SU-DHL-6 (cell line): ENCODE measurements at regions not wholly inside any gene's neighbourhood (a gene's known extent, or its start where the extent isn't known, plus 50 kb on each side); places are given as distances from the start of the nearest gene placed in this dataset.

ENCODE experiments used
- H2AFZ ChIP-seq: fragments of 200-600 bp; sonication (generic); 2 replicates; pipeline ENCODE4 v1.6.1; 2014; ENCODE audit warnings: low read depth, mild to moderate bottlenecking, moderate library complexity, mixed read lengths, antibody characterized with exemption, low read length; ENCODE audit not compliant: severe bottlenecking
- H3F3A ChIP-seq: fragments of 200-600 bp; shearing (Covaris generic); 2 replicates; pipeline ENCODE4 v1.6.0; 2016; ENCODE audit warnings: antibody characterized with exemption, mild to moderate bottlenecking; ENCODE audit not compliant: insufficient read depth
- H3K27ac ChIP-seq: fragments of 200-600 bp; sonication (generic); 2 replicates; pipeline ENCODE4 v1.5.1; 2016; ENCODE audit warnings: low read depth, mild to moderate bottlenecking, low read length, moderate library complexity, mixed read lengths
- H3K27me3 ChIP-seq: fragments of 200-600 bp; sonication (generic), shearing (Covaris generic); 2 replicates; pipeline ENCODE4 v1.6.0; 2014; ENCODE audit warnings: mild to moderate bottlenecking, low read length
- H3K36me3 ChIP-seq: fragments of 200-600 bp; sonication (generic); 2 replicates; pipeline ENCODE4 v1.6.1; 2014; ENCODE audit warnings: mild to moderate bottlenecking, low read length, mixed read lengths
- H3K4me2 ChIP-seq: fragments of 300-600, 200-600 bp; shearing (Covaris generic), sonication (generic); 2 replicates; pipeline ENCODE4 v1.6.0; 2014; ENCODE audit warnings: low read length, low read depth, mild to moderate bottlenecking; ENCODE audit not compliant: poor library complexity, severe bottlenecking
- H3K4me3 ChIP-seq: fragments of 200-600 bp; sonication (generic); 2 replicates; pipeline ENCODE4 v1.5.1; 2014; ENCODE audit warnings: antibody characterized with exemption, low read length, mild to moderate bottlenecking, mixed read lengths; ENCODE audit not compliant: insufficient read depth, poor library complexity, severe bottlenecking
- H3K79me2 ChIP-seq: fragments of 200-600 bp; sonication (generic); 2 replicates; pipeline ENCODE4 v1.6.1; 2014; ENCODE audit warnings: mild to moderate bottlenecking, low read length, moderate library complexity; ENCODE audit not compliant: insufficient read depth
- H3K9ac ChIP-seq: fragments of 200-600 bp; sonication (generic); 2 replicates; pipeline ENCODE4 v1.7.0; 2014; ENCODE audit warnings: mild to moderate bottlenecking, low read length
- H3K9me2 ChIP-seq: fragments of 200-600 bp; sonication (generic); replicated peaks from 2 replicates; pipeline ENCODE4 v1.6.1; 2014; ENCODE audit warnings: low read length; ENCODE audit not compliant: insufficient read depth
- H3K9me3 ChIP-seq: fragments of 200-600 bp; sonication (generic); 2 replicates; pipeline ENCODE4 v1.6.1; 2014; ENCODE audit warnings: low read length, mixed read lengths; ENCODE audit not compliant: insufficient read depth
- H4K20me1 ChIP-seq: fragments of 200-600 bp; sonication (generic); 2 replicates; pipeline ENCODE4 v1.6.1; 2014; ENCODE audit warnings: low read depth, mild to moderate bottlenecking, antibody characterized with exemption, low read length, moderate library complexity, mixed read lengths
- EZH2phosphoT487 ChIP-seq: fragments of 200-600 bp; sonication (generic), shearing (Covaris generic); conservative IDR thresholded peaks from 2 replicates; pipeline ENCODE4 v1.6.1; 2018; ENCODE audit warnings: mild to moderate bottlenecking, antibody characterized with exemption, low read length, moderate library complexity, mixed read lengths
- TF ChIP-seq, protein P1 (sequence below): fragments of 200-600 bp; sonication (generic); IDR thresholded peaks from one replicate; pipeline ENCODE4 v1.5.1; 2017; ENCODE audit warnings: antibody characterized with exemption, mild to moderate bottlenecking, low read length, moderate library complexity; ENCODE audit not compliant: insufficient read depth, poor library complexity, severe bottlenecking

DNA sequence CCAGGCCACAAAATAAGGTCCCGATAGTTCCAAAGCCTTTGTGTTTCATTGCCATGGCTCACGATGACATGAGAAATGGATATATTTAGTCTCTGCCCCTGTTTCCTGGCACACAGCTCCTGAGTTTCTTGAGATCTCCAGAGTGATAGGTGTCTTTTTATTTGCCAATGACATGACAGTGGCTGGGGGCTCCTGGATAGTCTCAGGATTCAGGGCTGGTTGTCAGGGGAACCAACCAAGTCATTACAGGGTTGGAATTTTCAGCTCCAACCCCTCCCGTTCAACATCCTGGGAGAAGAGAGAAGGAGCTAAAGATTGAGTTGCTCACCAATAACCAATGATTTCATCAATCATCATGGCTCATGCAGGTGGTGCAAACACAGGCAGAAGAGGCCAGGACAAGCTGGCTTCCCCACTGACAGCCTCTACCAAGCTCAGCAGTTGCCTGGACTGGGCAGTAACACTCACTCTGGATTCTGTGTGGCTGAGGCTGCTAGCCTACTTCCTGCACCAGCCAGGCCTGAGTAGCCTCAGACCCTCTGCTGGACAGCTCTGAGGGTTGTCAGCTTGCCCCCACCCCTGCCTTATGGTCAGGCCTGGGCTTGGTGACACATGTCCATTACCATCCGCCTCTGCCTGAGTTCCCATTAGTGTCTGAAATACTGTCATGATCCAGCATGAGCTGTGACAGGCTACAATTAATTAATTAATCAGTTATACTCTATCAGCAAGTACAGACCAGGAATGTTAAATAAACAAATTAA is 534.4 kb upstream of the CDH5 start:
- Histone ChIP-seq H3F3A (no peaks in the 10 kb centered on the region), H3K36me3 (no peaks in the 10 kb centered on the region), H3K79me2 (no peaks in the 10 kb centered on the region), H3K9ac (no peak overlapping the region), H3K4me2 (no peak overlapping the region), H3K9me2 (no peaks in the 10 kb centered on the region), H3K4me3 (no peak overlapping the region), H3K27me3 (no peaks in the 10 kb centered on the region), H4K20me1 (no peaks in the 10 kb centered on the region), H2AFZ (no peak overlapping the region), H3K27ac (no peak overlapping the region), H3K9me3 (no peaks in the 10 kb centered on the region)
- TF ChIP-seq EZH2phosphoT487, result no peak
- TF ChIP-seq, protein P1, sequence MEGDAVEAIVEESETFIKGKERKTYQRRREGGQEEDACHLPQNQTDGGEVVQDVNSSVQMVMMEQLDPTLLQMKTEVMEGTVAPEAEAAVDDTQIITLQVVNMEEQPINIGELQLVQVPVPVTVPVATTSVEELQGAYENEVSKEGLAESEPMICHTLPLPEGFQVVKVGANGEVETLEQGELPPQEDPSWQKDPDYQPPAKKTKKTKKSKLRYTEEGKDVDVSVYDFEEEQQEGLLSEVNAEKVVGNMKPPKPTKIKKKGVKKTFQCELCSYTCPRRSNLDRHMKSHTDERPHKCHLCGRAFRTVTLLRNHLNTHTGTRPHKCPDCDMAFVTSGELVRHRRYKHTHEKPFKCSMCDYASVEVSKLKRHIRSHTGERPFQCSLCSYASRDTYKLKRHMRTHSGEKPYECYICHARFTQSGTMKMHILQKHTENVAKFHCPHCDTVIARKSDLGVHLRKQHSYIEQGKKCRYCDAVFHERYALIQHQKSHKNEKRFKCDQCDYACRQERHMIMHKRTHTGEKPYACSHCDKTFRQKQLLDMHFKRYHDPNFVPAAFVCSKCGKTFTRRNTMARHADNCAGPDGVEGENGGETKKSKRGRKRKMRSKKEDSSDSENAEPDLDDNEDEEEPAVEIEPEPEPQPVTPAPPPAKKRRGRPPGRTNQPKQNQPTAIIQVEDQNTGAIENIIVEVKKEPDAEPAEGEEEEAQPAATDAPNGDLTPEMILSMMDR, result no peak

DNA sequence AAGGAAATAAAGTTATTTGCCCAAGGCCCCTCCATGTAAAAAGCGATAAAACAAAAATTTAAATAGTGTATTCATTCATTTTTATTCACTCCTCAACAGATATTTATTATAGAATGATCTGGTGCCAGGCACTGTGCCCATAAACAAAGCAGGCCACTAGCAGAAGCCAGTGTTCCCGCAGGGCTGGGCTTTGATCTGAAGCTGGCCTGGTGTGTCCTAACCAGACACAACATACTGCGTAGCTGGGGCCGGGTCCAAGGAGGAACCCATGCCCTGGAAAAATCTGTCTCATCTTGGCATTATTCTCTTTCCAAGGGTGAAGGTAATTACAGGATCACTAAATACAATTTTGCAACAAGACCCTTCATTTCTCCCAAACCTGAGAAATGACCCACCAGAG is 537.4 kb upstream of the CDH5 start:
- Histone ChIP-seq H3K9me3 (no peaks in the 10 kb centered on the region), H3K27ac (no peak overlapping the region), H4K20me1 (no peaks in the 10 kb centered on the region), H3K9ac (no peak overlapping the region), H3K27me3 (no peaks in the 10 kb centered on the region), H3K9me2 (no peaks in the 10 kb centered on the region), H2AFZ (no peak overlapping the region), H3K79me2 (no peaks in the 10 kb centered on the region), H3K4me2 (no peak overlapping the region), H3K36me3 (no peaks in the 10 kb centered on the region), H3F3A (no peaks in the 10 kb centered on the region), H3K4me3 (no peak overlapping the region)
- no peak for TF ChIP-seq EZH2phosphoT487
- TF ChIP-seq, protein P1, result no peak

DNA sequence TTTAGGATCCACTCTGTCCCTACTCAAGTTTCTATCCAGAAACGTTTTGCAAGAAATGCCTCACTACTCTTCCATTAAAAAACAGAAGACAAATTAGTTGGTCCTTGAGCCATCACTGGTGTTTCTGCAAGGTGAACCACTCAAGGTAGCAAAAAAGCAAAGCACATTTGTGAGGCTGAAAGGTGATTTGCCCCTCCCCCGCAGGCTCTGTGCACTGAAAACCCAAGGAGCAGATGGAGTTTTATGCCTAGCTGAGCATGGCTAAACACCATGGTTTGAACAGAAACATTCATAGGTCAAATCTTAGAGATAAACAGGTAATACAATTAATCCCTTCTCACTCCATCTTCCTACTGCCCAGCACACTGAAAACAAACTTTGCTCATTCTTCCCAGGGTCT is 538.2 kb upstream of the CDH5 start:
- Histone ChIP-seq H3K9ac (no peak overlapping the region), H3K4me2 (no peak overlapping the region), H4K20me1 (no peaks in the 10 kb centered on the region), H3K79me2 (no peaks in the 10 kb centered on the region), H3K9me3 (no peaks in the 10 kb centered on the region), H2AFZ (no peak overlapping the region), H3K27ac (no peak overlapping the region), H3K9me2 (no peaks in the 10 kb centered on the region), H3K27me3 (no peaks in the 10 kb centered on the region), H3F3A (no peaks in the 10 kb centered on the region), H3K4me3 (no peak overlapping the region), H3K36me3 (no peaks in the 10 kb centered on the region)
- no peak for TF ChIP-seq EZH2phosphoT487
- TF ChIP-seq, protein P1, result no peak
